ENCODE measurements at regions not wholly inside any gene's neighbourhood (a gene's known extent, or its start where the extent isn't known, plus 50 kb on each side); places are given as distances from the start of the nearest gene placed in this dataset.

DNA sequence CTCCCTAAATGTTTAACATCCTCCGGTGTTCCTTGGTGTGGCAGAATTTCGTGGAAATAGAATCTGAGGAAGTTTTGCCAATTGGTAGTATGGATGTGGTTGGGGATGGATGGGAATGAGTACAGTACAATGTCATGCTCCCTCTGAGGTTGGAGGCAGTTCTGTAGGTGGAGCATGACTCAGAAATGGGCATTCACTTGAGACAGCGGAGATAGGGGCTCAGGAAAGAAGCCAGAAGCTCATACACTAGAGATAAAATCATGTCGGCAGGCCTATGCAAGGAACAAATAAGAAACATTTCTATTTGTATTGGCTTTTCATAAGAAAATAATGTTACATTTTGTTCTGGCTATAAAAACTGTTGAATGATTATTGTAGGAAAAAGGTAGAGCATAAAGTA lies 196.0 kb downstream of the URB2 start:
- 94% methylated on average over 4 of the region's 4 CpGs; no CpG with 5 or more reads in 1 of the 2 experiments for WGBS, 2 experiments (ENCODE audit: extremely low coverage in 1 of 2, insufficient coverage in 1 of 2, insufficient read length in 1 of 2, insufficient replicate concordance in 2 of 2, low coverage in 1 of 2, low lambda C conversion rate in 2 of 2, missing lambda C conversion rate in 1 of 2)
- POLR2A ChIA-PET (ENCODE audit: partially characterized antibody): no interaction called here

More for the DNA sequence above, 196.0 kb downstream of the URB2 start:
- no peak overlapping the region for H3K56ac ChIP-seq (replicated peaks; ENCODE audit: insufficient read length, low read depth, low read length)
- H2AK5ac ChIP-seq (ENCODE audit: low read depth, low read length): no peak overlapping the region
- no peaks in the 10 kb centered on the region for H3K27me3 ChIP-seq (replicated peaks in 1 of 4; ENCODE audit: control insufficient read depth in 3 of 4, extremely low read depth in 1 of 4, insufficient read depth in 3 of 4, low read length in 3 of 4)
- peaks cover 0 to 3% (median 0%) of the 10 kb centered on the region in 4 experiments; a peak in 2 of 8 replicates for H3K36me3 ChIP-seq (ENCODE audit: control insufficient read depth in 2 of 4, insufficient read depth in 4 of 4, low read length in 3 of 4)
- no peaks in the 10 kb centered on the region for H3K79me1 ChIP-seq (ENCODE audit: low read depth, low read length)
- H3K4me1 ChIP-seq (replicated peaks in 1 of 4; ENCODE audit: control insufficient read depth in 3 of 4, insufficient read depth in 4 of 4, low read length in 3 of 4): no peaks in the 10 kb centered on the region
- no peak overlapping the region for H2BK120ac ChIP-seq (replicated peaks; ENCODE audit: low read depth, low read length)
- peaks cover 10 to 16% of the 10 kb centered on the region in 2 experiments; a peak in 2 of 4 replicates for H3K9me3 ChIP-seq (ENCODE audit: insufficient read depth in 2 of 2, low read depth in 1 of 2, low read length in 1 of 2)
- H2BK20ac ChIP-seq (ENCODE audit: low read length): no peak overlapping the region
- H3K14ac ChIP-seq (ENCODE audit: insufficient read length): no peak overlapping the region
- TF ChIP-seq EZH2 (IDR thresholded peaks at IDR 0.05; ENCODE audit: low read depth, low read length, severe bottlenecking): no peak
- no peak for TF ChIP-seq CEBPB (IDR thresholded peaks at IDR 0.05; ENCODE audit: low read depth, low read length)
- no peak for TF ChIP-seq GTF2F1 (IDR thresholded peaks at IDR 0.05; ENCODE audit: borderline replicate concordance, low read depth, low read length)
- TF ChIP-seq SAP30 (IDR thresholded peaks at IDR 0.05; ENCODE audit: insufficient read depth, insufficient replicate concordance, low read length): no peak
- no peak for TF ChIP-seq FOSL1 (IDR thresholded peaks at IDR 0.05; ENCODE audit: insufficient read depth, low read depth, low read length)
- TF ChIP-seq CREB1 (IDR thresholded peaks at IDR 0.05): no peak
- TF ChIP-seq KDM1A (IDR thresholded peaks at IDR 0.05; ENCODE audit: borderline replicate concordance, low read length): no peak
- H3K4me2 ChIP-seq (ENCODE audit: insufficient read depth in 1 of 2, low read depth in 2 of 2, low read length in 2 of 2): no peak overlapping the region
- DNase-seq (ENCODE audit: low read depth in 1 of 2, low spot score in 2 of 2): no peak
- H2BK5ac ChIP-seq (ENCODE audit: low read depth, low read length): no peak overlapping the region
- H2AFZ ChIP-seq (ENCODE audit: low read length): no peak overlapping the region
- H4K5ac ChIP-seq (ENCODE audit: insufficient read length, low read depth, low read length): no peak overlapping the region
- CTCF ChIA-PET (ENCODE audit: partially characterized antibody): no interaction called here
- no peak overlapping the region for H4K8ac ChIP-seq (ENCODE audit: extremely low read depth, insufficient read depth, low read length)
- no peaks in the 10 kb centered on the region for H3K23me2 ChIP-seq (ENCODE audit: low read depth, low read length)
- no peaks in the 10 kb centered on the region for H4K20me1 ChIP-seq (replicated peaks in 1 of 2; ENCODE audit: control insufficient read depth in 1 of 2, insufficient read depth in 2 of 2, low read length in 2 of 2)
- no peak overlapping the region for H3K4ac ChIP-seq (replicated peaks; ENCODE audit: insufficient read length, low read depth, low read length)
- H2BK15ac ChIP-seq (ENCODE audit: low read length): no peak overlapping the region
- H3K4me3 ChIP-seq (ENCODE audit: extremely low read depth in 1 of 4, insufficient read depth in 2 of 4, low read depth in 3 of 4, low read length in 4 of 4): no peak overlapping the region
- H3K18ac ChIP-seq (ENCODE audit: extremely low read depth, low read length): no peak overlapping the region
- no peak for FAIRE-seq
- no peak overlapping the region for H3K27ac ChIP-seq (ENCODE audit: low read depth, low read length)
- H3K9ac ChIP-seq (replicated peaks in 1 of 4; ENCODE audit: extremely low read depth in 1 of 4, low read depth in 3 of 4, low read length in 3 of 4): no peak overlapping the region
- H3K23ac ChIP-seq (ENCODE audit: insufficient read length): no peak overlapping the region
- no peak overlapping the region for H4K91ac ChIP-seq (replicated peaks; ENCODE audit: insufficient read length, low read length)
- no peak overlapping the region for H2BK12ac ChIP-seq (ENCODE audit: low read depth, low read length)
- H3K79me2 ChIP-seq (ENCODE audit: control insufficient read depth in 1 of 2, insufficient read depth in 2 of 2, low read length in 2 of 2): no peaks in the 10 kb centered on the region
